ENCODE measurements at regions not wholly inside any gene's neighbourhood (a gene's known extent, or its start where the extent isn't known, plus 50 kb on each side); places are given as distances from the start of the nearest gene placed in this dataset.

DNA sequence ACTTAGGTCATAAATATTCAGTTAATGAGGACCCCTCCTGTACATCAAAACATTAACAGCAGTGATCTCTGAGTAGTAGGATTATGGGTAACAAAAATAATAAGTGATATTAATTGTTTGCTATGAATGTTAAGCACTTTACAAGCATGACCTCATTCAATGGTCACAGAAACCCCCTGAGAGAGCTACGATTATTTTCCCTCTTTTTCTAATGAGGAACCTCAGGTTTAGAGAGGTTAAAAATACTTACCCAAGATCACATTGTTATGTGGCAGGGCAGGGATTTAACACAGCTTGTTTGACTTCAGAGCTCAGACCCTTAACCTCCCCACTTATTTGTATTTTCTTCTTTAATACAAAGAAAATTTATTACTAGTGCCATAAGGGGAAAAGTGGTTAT is 228.2 kb downstream of the TBL1XR1 start:
- DNase-seq: no peak

DNA sequence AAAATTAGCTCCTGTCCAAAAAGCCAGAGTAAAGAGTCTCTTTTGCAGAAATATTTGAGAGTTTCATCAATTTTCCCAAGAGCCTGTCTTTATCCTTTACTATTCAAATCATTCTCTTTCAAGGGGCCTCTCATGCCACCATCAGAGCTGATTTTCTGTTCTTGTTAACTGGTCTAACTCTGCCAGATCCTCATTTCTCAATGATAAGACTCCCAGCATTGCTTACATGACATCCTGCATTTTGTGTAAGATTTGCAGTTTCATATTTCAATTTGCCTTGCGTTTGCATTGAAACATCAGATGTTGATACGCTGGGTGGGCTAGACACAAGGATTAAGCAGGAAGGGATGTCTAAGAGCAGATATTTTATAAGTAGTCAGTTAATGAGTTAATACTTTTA is 228.7 kb downstream of the TBL1XR1 start:
- no peak for DNase-seq

DNA sequence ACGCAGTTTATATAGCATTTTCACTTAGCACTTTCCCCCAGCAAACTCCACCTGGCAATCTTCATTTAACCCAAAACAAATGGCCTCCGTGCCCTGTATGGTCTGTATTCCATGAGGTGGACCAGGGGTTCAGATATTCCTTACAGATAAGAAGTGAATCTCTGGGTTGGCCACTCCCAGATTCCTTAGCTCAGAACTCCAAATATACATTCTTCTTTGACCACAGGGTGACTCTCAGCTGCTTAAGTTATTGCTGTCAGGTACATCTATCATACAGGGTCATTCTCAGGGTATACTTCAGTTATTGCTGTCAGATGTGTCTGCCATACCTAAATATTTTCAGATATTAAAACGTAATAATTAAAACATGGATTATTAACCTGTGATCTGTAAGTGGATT is 229.8 kb downstream of the TBL1XR1 start:
- no peak for DNase-seq

DNA sequence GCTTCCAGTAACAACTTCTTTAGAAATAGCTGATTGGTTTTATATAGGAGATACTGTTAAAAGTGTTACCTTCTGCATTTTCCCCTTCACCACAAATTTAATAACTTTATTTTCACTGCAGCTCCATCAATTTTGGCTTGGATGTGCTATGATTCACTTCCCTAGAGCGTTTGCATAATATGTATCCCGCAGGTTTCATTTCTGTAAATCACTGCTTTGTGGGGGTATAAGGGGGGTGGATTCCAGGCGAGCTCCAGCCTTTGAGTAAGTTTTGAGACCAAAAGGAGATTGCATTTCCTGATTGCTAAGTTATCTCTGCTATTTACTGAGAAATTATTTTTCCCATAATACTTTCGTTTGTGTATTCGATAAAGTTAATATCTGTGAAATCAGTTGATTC is 232.6 kb downstream of the TBL1XR1 start:
- no peak for DNase-seq

DNA sequence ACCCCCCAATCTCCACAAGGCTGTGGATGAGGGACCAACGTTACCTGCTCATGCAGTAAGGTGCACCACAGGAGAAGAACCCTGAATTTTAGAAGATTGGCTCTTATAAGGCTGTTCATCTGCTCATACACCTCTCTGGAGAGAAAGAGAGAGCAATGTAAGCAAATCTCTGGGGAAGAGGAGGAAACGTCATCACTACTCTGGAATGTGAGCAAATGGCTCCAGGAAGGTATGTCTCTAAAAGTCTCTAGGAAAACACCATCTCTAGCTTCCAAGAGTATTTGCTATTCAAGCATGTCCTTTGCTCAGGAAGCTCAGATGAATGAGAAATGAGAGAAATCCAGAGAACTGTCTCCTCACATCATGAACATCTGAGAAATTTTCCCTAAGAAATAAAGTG is 235.4 kb downstream of the TBL1XR1 start:
- DNase-seq: no peak

DNA sequence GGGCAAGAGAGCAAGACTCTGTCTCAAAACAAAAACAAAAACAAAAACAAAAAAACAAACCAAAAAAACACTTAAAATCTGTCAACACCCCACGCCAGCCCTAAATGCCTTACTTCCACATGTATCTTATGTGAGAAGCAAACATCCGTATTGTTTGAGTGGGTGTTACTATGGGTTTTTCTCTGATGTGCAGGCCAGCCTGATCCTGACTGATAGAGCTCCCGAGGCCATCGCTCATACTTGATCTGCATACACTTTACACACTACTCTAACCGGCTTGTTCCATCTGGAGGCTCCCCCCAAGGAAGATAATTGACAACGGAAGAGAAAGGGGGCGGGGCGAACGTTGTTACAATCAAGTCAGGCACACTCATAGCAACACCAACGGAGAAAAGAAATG is 237.4 kb downstream of the TBL1XR1 start:
- DNase-seq: no peak

DNA sequence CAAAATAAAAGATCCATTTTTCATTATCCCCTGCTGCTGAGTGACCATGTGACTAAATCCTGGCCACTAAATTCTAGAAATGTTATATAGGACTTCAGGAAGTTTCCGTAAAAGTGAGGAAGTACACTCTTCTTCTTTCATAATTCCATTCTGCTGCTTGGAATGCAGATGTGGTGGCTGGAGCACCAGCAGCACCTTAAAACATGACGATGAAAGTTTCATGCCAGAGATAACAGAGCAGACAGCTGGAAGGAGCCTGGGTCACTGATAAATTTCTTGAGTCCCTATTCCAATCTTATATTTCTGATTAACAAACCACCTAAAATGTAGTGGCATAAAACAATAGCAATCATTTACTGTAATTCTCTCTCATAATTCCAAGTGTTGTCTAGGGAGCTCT is 238.7 kb downstream of the TBL1XR1 start:
- DNase-seq: no peak

DNA sequence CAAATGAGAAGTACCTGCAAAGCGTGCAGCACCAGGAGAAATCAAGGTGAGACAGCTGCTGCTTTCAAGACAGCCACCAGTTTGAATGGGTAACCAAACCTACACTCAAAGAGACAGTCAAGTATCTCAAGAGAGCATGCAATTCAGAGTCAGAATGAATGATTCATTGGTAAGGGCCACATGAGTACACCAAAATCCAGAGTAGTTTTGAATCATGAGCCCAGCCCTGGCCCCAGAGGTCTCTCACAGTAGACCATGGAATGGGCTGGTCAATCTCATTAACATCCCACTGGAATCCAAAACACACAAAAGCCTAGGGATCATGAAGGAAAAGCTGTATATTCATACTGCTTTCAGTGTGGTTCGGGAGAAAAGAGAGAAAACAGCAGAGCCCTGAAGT is 242.8 kb downstream of the TBL1XR1 start:
- DNase-seq: no peak

DNA sequence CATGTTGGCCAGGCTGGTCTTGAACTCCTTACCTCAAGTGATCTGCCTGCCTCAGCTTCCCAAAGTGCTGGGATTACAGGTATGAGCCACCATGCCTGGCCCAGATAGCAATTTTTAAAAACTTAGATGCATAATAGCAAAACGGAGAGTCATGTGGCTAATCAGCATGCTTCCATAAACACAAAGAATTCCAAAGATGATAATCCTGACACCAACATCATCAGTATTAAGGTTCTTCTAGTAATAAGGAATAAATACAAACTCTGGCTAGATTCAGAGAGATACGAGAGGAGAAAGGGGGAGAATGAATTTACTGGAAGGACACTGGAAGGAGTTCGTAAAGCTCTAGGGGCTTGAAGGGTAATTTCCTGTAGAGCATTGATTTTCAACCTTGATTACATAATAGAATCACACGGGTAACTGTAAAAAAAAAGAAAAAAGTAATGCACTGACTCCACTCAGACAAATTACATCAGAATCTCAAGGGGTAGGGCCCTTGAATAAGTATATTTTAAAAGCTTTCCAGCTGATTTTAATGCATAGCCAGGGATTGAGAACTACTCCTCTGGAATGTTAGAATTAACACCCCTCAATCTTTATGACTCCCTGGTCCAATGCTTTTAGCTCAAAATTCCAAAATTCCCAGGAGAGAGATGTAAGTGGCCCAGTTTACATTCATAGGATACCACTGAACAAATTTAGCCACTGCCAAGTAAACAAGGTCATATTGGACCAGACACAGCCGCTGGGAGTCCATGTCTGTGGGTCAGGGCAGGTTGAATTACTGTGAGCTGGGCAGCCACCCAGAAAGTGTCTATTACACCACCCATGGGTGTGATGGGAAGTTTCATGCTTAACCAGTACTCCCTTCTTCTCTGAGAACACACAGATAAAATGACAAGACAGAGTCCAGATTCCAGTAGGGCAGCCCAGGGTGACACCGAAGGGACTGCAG is 243.9 kb downstream of the TBL1XR1 start:
- no peak for DNase-seq

DNA sequence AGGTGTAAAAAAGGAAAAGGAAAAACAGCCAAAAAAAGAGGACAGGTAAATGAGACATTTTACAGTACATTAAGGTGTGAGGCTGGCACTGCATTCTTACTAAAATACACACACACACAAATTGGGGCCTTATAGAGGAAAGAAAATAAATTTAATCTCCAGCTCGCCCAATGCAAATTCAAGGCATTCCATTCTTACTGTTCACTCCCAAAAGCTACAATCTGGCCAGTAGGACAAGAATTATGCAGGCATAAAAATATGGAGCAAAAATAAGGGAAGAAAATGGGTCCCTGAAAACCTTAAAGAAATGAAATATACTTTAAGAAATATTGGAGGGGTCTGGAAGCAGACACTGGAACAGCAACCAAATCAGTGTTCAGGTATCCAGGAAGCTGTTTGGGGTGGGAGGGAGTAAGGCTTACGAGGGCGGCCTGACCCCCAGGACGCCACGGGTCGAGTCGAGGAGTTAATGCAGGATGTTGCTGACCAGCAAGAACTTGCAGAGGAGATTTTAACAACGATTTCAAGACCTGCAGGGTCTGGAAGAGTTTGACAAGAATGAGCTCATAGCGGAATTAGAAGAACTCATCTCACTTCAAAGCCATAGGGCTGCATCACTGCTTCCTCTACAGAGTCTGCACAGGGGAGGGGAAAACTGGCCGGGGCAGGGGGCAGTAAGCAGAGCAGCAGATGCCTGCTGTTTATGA is 245.5 kb downstream of the TBL1XR1 start:
- DNase-seq: no peak

DNA sequence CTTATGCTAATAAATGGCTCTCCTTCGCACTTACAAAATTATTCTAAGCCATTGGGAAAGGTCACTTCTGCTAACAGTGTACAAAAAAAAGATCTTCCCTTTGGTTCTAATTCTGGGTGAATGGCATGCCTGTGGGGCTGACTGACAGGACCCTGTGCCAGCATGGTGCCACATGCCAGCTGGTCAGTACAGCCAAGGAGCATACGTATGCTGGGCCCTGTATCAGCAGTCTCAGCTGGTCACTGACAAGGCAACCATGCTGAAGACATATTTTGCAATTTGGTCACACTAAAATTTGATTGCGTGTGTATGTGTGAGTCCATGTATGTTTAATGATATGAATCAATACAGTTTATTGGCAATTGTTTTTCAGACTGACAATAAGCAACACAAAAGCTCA is 246.1 kb downstream of the TBL1XR1 start:
- DNase-seq: no peak

DNA sequence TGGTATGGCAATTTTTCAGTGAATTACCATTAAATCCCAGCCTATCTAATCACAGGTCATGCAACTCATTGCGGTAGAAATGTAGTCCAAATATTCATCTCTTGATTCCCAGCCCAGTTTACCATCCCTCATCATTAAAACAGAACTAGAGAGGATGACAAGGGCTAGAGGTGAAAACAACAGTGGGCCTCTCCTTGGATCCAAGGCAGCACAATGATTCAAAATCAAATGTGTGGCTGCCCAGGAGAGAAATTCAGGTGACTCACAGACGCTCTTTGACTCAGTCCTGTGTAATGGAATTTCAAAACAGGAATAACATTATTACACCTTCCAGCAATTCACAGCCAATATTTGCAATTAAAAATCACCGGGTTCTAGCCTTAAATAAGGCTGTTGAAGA is 246.5 kb downstream of the TBL1XR1 start:
- no peak for DNase-seq

DNA sequence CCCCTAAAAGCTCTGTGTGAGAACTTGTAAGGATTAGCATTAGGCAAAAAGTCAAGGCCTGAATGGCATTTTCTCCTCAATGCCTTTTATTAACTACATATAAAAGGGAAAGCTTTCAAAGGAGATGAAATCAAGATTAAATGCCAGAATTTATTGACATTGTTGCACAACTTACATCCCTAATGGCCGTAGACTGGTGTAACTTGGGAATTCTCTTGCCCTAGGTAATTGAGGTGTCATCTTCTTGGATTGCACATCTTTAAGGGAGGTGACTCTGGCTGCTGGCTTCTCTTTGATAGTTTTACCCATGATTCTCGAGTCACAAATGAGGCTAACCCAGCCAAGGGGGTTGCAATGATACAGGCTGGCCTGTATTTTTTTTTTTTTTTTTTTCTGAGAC is 249.1 kb downstream of the TBL1XR1 start:
- no peak for DNase-seq

DNA sequence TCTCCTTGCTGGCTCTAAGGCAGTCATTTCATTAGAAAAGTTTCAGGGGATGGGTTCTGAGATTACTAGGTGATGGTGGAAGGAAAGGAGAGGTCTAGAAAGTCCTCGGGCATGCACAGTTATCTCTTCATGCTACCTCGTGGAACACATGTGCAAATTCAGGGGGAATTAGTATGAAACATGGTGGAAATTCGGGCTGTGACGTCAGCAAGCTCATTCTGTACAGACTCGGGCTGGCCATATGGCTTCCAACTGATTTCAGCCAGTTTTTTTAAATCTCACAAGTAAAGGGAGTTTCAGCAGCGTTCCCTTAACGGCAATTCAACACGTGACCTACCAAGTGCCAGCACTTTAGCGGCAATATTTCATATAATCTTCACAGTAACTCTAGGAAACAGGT is 251.1 kb downstream of the TBL1XR1 start:
- DNase-seq: no peak

DNA sequence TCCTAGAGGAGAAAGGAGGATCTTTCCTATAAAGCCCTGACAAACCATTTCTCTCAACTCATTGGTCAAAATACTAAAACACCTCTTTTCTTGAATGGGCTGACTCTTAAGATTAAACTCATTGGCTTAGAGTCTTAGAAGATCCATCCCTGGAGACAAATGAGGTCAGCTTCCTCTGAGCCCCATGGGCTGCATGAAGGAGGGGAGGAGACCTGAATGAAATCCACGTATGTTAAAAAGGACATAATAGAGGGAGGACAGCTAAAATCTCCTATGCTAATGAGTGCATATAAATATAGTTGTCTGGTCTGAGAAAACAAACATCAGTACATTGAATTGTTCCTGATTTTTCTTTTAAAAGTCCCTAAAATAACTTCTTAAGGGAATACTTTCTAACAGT is 255.0 kb downstream of the TBL1XR1 start:
- DNase-seq: no peak

DNA sequence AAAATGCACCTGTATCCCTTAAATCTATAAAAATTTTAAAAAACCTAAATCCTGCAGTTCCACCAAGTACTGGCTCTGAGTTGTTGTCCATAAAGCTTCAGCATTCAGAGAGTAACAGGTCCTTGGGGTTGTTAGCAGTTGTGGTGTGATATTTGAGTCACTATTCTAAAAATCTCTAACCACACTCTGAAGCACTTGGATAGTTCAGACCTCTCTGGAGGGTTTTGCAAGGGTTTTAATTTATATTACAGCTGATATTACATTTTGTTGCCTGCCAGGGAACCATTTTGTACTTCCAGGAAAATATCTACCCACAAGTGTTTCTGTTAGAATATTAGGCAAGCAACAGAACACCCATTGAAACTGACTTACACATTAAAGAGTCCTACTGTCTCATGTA is 255.6 kb downstream of the TBL1XR1 start:
- no peak for DNase-seq

DNA sequence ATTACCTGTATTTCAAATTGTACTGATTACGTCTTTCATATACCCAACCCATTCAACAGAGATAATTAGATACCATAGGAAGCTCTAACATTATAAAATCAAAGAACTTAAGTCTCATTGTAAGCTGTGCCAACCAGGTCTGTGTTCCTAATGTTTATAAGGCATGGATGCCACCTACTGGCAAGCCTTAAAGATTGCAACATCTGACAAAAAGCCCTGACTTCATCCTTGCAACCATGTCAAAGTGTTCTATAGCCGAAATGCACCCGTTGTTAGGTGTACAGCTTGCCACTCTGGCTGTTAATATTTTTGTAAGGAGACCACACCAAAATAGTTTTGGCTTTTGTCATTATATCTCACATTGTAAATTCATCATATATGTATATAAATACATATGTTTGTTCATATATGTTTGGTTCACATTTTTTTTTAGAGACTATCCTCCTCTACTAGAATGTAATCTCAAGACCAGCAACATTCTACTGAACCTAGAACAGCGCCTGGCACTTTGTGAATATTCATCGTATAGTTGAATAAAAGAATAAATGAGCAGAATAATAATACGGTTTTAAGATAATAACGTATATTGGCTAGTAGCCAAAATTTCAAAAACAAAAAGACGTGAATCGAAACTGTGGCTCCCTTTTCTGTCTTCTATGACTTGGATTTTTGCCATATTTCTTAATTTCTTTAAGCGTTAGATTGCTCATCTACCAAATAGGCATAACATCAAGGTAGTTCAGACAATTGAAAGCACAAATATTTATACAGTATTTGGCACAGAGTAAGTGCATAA is 258.1 kb downstream of the TBL1XR1 start:
- DNase-seq: no peak

DNA sequence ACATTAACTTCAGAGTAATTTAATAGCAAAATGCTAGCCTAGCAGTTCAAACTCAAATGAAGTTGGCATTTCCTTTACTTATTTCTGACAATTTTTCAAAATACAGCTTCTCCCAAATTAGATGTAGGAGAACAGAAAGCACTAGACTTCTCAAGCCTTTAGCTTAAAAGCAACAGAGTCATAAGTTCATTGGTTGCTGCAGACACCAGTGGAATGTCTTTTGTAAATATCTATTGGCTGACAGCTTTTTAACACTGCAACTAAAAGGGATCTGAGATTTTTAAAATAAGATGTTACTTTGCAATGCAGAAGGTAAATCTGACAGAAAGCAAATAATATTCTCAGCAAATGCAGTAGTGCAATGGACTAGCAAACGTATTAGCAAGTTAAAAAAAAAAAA is 259.3 kb downstream of the TBL1XR1 start:
- DNase-seq: no peak

DNA sequence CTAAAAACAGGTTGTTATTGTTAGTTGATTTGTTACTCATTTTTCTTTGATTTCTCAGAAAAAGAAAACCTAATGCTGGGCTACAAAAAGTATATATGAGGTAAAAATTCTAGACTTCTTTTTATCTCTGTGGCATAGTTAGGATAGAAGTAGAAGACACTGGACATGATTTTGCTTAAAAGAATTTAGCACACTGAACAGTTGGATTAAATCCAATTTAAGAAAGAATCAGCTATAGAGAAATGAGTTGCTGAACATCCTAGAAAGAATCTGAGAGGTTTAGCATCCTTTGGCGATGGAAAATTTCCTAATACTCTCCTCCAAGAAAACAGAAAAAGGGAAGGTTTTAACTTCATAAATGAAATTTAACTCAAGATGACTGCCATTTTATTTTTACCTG is 259.7 kb downstream of the TBL1XR1 start:
- no peak for DNase-seq

DNA sequence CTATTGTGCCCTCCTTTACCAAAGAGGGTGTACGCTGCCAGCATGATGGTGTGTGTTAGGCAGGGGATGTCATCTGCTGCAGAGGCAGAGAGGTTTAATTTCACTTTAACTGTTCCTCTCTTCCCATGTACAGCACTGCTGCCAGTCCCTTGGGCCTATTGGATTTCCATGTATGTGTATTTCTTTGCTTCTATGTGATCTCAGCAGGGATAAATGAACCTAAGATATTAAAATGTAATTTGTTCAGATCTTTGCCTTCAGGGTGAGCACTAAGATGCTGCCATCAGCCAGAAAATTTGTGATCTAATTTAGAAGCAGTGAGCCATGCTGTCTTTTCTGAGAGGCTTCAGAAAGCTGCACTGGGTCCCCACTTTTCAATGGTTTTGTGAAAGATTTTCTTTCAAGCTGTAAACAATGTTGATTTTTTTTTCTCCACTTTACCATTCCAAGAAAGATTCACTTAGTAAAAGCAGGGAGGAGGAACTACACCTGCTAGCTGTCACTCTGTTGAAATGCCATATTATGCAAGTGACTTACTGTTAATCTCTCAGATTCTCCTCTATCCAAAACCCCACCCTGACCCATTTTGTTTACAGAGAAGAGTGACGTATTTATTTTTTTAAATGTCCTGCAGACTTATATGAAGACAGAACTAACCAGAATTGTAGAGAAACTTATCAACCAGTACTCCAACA is 261.9 kb downstream of the TBL1XR1 start:
- no peak for DNase-seq

DNA sequence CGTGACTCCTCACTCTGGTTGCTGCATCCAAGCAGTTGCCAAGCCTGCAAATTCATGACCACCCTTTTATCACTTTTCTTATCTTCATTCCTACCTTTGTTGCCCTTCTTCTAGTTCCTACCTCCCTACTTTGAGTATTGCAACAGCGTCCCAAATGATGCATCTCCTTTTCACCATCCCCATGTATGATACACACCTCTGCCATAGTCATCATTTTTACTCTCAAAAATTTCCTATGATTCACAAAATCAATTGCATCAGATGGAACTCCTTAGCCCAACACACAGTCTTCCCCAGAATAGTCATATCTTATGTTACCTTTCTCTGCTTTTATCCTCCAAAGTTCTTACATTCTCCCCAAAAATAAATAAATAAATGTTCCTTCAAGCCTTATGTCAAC is 262.6 kb downstream of the TBL1XR1 start:
- DNase-seq: no peak

DNA sequence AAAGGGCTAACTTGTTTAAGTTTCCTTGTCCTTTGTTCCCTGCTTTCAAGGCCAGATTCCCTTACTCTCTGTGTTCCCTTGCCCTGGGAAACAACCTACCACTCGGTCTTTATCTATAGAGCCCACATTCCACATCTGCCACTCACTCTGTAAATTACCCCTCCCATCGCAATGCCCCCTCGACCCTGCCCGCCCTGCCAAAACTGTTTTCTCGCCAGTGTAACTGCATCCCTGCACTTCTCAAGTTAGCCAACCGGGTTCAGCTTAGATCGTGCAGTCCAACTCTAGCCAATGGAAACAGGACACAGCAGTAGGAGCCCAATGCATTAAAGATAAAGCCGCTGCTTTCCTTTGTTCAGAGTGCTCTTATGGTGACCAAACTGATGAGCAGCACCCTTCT is 263.6 kb downstream of the TBL1XR1 start:
- DNase-seq: no peak

DNA sequence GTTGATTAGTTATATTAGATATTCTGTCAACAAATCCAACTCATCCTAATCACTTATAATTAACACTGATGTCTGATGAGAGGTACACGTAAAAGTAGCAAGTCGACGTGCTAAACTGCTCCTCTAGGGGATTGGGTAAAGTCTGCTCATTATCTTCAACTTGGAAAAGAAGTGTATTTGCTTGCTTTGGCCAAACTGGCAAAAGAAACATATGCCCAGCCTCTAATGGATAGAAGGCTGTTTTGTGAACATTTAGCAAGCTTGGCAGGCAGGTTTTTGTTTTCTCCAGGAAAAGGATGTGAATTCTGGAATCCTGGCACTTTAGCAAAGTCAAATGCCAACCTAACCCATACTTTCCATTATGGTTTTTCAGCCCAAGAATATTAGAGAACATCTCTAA is 264.8 kb downstream of the TBL1XR1 start:
- no peak for DNase-seq

Measured in activated effector memory CD4-positive, alpha-beta T cell treated with Interleukin-2 at 50 U/mL for 16 hours (primary cell).